ENCODE measurements at regions not wholly inside any gene's neighbourhood (a gene's known extent, or its start where the extent isn't known, plus 50 kb on each side); places are given as distances from the start of the nearest gene placed in this dataset.

DNA sequence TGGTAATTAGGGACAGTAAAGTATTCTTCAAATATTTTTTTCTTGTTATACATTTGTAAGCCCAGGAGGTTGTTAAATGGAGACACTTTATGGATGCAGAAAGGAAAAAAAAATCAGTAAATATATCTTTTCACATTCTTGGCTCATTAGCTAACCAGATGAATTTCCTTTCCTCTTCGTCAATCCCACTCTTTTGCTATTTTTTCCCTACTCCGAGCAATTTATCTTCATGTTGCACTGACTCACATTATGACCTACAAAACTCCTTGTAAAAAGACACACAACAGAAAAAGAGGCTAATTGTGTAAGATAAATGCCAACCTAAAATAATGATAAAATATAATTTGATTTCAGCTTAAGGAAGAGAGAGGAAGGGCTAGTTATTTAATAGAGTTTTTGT lies 472.9 kb upstream of the ZNF337 start (continued):
- TF ChIP-seq, protein P1, sequence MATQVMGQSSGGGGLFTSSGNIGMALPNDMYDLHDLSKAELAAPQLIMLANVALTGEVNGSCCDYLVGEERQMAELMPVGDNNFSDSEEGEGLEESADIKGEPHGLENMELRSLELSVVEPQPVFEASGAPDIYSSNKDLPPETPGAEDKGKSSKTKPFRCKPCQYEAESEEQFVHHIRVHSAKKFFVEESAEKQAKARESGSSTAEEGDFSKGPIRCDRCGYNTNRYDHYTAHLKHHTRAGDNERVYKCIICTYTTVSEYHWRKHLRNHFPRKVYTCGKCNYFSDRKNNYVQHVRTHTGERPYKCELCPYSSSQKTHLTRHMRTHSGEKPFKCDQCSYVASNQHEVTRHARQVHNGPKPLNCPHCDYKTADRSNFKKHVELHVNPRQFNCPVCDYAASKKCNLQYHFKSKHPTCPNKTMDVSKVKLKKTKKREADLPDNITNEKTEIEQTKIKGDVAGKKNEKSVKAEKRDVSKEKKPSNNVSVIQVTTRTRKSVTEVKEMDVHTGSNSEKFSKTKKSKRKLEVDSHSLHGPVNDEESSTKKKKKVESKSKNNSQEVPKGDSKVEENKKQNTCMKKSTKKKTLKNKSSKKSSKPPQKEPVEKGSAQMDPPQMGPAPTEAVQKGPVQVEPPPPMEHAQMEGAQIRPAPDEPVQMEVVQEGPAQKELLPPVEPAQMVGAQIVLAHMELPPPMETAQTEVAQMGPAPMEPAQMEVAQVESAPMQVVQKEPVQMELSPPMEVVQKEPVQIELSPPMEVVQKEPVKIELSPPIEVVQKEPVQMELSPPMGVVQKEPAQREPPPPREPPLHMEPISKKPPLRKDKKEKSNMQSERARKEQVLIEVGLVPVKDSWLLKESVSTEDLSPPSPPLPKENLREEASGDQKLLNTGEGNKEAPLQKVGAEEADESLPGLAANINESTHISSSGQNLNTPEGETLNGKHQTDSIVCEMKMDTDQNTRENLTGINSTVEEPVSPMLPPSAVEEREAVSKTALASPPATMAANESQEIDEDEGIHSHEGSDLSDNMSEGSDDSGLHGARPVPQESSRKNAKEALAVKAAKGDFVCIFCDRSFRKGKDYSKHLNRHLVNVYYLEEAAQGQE (IDR thresholded peaks at IDR 0.05; ENCODE audit: unreplicated experiment), result no peak
- no peak for TF ChIP-seq EZH2 (IDR thresholded peaks at IDR 0.05; ENCODE audit: low read depth, unreplicated experiment)
- TF ChIP-seq, protein P2, sequence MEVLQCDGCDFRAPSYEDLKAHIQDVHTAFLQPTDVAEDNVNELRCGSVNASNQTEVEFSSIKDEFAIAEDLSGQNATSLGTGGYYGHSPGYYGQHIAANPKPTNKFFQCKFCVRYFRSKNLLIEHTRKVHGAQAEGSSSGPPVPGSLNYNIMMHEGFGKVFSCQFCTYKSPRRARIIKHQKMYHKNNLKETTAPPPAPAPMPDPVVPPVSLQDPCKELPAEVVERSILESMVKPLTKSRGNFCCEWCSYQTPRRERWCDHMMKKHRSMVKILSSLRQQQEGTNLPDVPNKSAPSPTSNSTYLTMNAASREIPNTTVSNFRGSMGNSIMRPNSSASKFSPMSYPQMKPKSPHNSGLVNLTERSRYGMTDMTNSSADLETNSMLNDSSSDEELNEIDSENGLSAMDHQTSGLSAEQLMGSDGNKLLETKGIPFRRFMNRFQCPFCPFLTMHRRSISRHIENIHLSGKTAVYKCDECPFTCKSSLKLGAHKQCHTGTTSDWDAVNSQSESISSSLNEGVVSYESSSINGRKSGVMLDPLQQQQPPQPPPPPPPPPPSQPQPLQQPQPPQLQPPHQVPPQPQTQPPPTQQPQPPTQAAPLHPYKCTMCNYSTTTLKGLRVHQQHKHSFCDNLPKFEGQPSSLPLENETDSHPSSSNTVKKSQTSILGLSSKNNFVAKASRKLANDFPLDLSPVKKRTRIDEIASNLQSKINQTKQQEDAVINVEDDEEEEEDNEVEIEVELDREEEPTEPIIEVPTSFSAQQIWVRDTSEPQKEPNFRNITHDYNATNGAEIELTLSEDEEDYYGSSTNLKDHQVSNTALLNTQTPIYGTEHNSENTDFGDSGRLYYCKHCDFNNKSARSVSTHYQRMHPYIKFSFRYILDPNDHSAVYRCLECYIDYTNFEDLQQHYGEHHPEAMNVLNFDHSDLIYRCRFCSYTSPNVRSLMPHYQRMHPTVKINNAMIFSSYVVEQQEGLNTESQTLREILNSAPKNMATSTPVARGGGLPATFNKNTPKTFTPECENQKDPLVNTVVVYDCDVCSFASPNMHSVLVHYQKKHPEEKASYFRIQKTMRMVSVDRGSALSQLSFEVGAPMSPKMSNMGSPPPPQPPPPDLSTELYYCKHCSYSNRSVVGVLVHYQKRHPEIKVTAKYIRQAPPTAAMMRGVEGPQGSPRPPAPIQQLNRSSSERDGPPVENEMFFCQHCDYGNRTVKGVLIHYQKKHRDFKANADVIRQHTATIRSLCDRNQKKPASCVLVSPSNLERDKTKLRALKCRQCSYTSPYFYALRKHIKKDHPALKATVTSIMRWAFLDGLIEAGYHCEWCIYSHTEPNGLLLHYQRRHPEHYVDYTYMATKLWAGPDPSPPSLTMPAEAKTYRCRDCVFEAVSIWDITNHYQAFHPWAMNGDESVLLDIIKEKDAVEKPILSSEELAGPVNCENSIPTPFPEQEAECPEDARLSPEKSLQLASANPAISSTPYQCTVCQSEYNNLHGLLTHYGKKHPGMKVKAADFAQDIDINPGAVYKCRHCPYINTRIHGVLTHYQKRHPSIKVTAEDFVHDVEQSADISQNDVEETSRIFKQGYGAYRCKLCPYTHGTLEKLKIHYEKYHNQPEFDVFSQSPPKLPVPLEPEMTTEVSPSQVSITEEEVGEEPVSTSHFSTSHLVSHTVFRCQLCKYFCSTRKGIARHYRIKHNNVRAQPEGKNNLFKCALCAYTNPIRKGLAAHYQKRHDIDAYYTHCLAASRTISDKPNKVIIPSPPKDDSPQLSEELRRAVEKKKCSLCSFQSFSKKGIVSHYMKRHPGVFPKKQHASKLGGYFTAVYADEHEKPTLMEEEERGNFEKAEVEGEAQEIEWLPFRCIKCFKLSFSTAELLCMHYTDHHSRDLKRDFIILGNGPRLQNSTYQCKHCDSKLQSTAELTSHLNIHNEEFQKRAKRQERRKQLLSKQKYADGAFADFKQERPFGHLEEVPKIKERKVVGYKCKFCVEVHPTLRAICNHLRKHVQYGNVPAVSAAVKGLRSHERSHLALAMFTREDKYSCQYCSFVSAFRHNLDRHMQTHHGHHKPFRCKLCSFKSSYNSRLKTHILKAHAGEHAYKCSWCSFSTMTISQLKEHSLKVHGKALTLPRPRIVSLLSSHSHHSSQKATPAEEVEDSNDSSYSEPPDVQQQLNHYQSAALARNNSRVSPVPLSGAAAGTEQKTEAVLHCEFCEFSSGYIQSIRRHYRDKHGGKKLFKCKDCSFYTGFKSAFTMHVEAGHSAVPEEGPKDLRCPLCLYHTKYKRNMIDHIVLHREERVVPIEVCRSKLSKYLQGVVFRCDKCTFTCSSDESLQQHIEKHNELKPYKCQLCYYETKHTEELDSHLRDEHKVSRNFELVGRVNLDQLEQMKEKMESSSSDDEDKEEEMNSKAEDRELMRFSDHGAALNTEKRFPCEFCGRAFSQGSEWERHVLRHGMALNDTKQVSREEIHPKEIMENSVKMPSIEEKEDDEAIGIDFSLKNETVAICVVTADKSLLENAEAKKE (CRISPR knock-in tag; IDR thresholded peaks at IDR 0.05), result no peak

DNA sequence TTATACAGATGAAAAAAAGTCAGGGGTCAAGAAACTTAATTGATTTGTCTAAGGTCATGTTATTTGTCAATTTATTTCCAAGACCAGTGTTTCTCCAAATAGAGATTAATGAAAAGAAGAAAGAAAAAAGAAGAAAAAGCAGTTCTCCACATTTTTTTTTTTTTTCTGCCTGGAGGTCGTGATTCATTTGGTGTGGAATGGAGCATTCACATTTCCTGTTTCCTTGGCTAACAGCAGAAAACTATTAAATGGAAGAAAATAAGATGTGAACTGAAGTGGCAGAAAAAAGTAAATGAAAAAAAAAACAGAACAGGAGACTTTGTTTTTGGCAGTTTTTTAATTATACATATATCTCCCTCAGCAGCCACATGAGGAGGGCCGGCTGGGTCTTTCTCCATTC lies 470.8 kb upstream of the ZNF337 start:
- Histone ChIP-seq H3K4me2 (no peak overlapping the region), H3K36me3 (ENCODE audit: insufficient read depth) (no peaks in the 10 kb centered on the region), H4K20me1 (replicated peaks; ENCODE audit: insufficient read depth) (no peaks in the 10 kb centered on the region), H3K79me2 (replicated peaks; ENCODE audit: insufficient read depth) (no peaks in the 10 kb centered on the region), H3K27ac (ENCODE audit: low read depth) (no peak overlapping the region), H3K27me3 (ENCODE audit: insufficient read depth) (no peaks in the 10 kb centered on the region), H2AFZ (no peak overlapping the region), H3K4me1 (ENCODE audit: insufficient read depth) (peaks cover 18% of the 10 kb centered on the region; the same call in 1 of the 2 replicates), H3F3A (replicated peaks; ENCODE audit: low read depth) (no peaks in the 10 kb centered on the region), H3K9me2 (ENCODE audit: insufficient read depth) (no peaks in the 10 kb centered on the region), H3K4me3 (no peak overlapping the region)
- H3K9me3 Mint-ChIP-seq, result no peaks in the 10 kb centered on the region
- ATAC-seq, result no peak
- H3K27ac Mint-ChIP-seq, result no peak overlapping the region
- no peak for DNase-seq (ENCODE audit: low spot score)
- H3K4me3 Mint-ChIP-seq, result no peak overlapping the region
- peaks cover 31% of the 10 kb centered on the region for H3K4me1 Mint-ChIP-seq
- no peaks in the 10 kb centered on the region for H3K27me3 Mint-ChIP-seq (ENCODE audit: insufficient read depth, low read depth, poor library complexity)
- H3K36me3 Mint-ChIP-seq (ENCODE audit: low read depth), result no peaks in the 10 kb centered on the region
- no peak for TF ChIP-seq ZNF331 (CRISPR knock-in tag; IDR thresholded peaks at IDR 0.05; ENCODE audit: low read depth)
- TF ChIP-seq, protein P2 (CRISPR knock-in tag; IDR thresholded peaks at IDR 0.05), result no peak
- no peak for TF ChIP-seq NANOG (IDR thresholded peaks at IDR 0.05; ENCODE audit: borderline replicate concordance)
- TF ChIP-seq POLR2AphosphoS5 (IDR thresholded peaks at IDR 0.05; ENCODE audit: low read depth), result no peak
- TF ChIP-seq CREB1 (CRISPR knock-in tag; IDR thresholded peaks at IDR 0.05; ENCODE audit: low read depth), result no peak

Measured in GM23338 (cell line).